Myocyte (in vitro differentiated cells): ENCODE measurements at regions not wholly inside any gene's neighbourhood (a gene's known extent, or its start where the extent isn't known, plus 50 kb on each side); places are given as distances from the start of the nearest gene placed in this dataset.
A peak's percentile ranks its signal among the peaks of the same experiment; 100 is the strongest.

ENCODE experiments used
- DNase-seq: peaks from one replicate; pipeline ENCODE4 v3.0.0-alpha.2; 2012; ENCODE audit warnings: low read depth

DNA sequence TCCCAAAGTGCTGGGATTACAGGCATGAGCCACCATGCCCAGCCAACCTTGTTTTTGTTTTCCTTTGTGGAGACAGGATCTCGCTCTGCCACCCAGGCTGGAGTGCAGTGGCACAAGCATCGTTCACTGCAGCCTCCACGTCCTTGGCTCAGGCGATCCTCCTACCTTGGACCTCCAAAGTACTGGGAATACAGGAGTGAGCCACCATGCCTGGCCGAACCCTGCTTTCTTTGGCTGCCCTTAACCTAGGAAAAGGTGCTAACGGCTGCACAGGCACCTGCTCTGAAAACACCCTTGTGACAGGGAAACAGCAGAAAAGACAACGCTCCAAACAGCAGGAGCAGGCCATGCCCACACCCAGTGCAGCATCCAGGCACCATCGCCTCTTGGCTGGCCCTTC is 71.9 kb downstream of the OAT start:
- DNase-seq, result no peak

DNA sequence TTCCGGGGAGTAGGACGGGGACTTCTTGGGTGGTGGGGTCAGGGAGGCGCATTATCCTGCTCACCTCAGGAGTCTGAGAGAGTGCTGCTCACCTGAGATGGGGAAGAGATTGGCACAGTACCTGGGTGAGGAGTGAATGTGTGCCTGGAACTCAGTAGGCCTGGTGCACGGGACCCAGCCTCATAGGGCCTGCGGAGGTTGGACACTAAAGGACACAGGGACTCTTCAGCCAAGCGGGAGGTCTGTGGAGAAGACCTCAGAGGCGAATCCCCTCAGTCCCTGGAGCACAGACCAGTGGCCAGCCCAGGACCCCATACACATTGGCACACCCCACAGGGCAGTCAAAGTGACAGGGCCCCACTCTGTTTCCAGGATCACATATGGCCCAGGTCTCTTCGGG is 73.2 kb downstream of the OAT start:
- no peak for DNase-seq

DNA sequence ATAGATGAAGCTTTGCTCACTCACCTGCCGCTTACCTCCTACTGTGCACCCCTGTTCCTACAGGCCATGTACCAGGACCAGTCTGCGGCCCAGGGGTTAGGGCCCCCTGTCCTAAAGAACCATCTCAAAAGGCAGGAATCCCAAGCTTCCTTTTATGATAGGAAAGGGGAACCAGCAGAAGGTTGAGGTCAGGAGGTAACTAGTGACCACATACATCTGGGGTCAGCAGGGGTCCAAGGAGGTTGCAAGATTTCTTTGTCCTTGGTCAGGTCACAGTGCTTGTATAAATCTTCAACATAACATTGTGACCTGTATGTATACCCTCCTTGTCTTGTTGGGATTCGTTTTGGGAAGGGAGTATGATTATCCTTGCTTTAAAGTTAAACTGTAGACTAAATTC is 73.8 kb downstream of the OAT start:
- no peak for DNase-seq

DNA sequence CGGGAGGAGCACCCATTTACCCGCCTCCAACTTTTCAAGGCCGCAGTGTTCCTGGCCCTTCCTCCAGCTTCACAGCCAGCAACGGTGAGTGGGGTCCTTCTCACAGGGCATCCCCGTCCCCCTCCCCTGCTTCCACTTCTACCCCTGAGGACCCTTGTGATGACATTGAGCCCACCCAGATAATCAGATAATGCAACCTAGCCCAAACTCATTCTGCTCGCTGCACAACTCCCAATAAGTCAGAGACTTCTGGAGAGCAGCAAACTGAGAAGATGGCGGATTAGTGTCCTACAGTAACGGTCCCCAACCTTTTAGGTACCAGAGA is 74.5 kb downstream of the OAT start:
- DNase-seq, result no peak

DNA sequence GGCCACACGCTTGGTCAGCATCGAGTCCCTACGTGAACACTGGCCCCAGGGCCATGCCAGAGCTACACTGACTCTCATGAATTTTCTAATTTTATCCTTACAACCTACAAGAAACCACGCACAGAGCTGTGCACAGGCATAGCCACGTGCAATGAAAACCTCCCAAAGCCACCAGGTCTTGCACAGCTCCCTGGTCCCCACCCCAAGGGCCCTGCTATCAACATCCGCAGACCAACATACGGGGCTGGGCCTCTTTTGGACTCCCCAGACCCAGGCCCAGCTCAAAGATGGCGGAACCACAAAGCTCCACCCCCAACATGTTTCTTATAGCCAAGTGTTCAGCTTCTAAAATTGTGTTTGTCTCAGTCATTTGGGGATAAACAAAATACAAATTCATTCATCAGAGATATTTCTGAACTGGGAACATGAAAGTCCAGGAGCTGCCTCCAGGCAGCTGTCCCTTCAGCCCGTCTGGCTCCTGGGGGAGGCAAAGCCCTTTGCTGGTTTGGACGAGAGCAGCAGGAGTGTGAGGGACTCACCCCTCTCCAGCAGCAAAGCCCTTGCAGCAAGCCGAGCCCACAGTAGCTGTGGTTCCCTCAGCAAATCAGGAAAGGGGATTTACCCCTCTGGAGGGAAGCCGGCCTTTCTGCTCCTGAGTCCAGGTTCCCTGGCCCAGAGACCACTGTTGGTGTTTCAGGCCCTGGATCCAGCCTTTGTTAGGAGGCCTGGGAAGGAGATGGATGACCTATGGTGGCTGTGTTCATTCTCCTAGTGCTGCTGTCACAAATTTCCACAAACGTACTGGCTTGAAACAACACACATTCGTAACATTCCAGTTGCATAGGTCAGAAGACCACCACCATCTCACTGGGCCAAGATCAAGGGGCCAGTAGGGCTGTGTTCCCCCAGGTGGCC is 75.1 kb downstream of the OAT start:
- DNase-seq, result no peak

DNA sequence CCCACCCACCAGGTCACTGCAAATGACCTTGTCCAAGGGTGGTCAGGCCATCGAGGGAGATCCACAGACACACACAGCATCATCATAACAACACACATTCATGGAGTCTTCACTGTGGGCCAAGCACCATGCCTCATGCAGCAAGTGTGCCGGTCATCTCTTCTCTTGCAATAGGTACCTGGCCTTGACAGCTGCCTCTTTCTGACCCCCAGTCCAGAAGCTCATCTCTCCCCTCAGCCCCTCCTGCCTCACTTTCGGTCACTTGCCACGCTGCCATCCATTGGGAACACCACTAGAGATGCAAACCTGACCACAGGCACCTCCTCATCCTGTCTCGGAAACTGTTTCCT is 75.9 kb downstream of the OAT start:
- no peak for DNase-seq

DNA sequence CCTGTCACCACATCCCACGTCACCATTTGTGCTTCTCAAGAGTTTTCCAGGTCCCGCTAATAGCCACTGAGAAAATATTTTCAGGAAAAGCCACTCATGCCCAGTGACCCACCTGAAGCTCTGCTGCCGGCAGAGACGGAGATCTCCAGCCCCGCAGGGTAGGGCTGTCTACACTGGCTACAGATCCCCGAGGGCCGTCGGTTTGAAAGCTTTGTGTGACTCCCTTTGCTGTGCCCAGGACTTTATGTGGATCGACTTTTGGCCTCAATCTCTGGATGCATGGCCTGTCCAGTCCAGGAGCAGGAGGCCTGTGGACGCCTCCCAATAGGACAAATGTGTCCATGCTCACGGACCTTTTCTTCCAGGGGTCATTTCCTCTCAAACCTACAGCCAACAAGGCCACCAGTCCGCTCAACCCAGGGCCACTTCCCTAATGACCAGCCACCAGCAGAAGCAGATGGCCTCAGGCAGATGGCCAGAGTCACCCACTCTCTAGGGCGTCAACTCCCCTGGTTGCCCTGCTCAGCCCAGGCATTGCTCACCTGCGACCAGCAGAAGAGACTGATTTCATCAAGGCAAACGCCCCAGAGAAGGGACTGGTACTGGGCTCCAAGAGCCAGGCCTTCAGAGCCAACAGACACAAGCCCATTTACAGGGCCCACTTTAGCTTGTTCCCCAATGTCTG is 76.4 kb downstream of the OAT start:
- DNase-seq, result no peak

DNA sequence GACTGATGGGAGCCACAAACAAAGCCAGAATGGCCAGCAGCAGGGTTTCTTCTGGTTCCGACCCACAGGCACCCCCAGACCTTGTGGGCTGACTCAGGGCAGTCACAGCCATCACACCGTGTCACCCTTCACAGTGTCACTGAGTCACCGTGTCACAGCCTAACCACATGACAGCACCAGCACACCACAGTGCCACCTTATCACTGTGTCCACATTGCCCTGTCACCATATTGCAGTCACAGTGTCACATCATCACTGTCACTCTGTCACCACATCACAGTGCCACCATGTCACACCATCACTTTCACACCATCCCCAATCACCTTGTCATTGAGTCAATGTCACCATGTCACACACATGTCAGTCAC is 77.0 kb downstream of the OAT start:
- no peak for DNase-seq

DNA sequence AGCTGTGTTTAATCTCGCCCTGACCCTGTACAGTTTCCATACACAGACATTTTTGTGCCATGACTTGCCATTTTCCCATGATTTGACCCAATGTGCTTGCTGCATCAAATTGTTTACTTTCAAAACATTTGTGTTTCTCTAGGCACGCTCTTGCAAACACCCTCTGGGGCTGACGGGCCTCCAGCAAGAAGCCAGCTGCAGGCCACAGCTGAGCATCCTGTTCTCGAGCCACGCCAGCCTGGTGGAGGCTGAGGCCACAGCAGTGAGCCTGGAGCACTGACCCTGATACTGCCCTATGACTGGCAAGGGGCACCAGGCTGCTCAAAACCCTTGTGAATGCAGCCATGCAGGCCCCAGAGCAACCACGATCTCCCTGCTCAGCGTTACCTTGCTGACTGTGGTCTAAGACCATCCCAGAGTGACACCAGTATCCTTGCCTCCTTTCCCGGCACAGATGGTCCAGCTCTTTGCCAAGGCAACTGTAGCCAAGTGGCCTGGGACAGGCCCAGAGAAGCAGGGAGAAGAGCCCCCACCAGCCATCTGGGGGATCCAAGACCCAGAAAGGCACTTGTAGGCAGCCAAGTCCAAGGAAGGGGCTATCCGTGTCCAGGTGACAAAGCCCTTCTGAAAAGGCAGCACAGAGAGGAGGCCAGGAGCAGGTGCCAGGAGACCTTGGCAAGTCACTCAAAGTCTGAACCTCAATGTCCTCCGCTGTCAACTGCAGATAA is 78.5 kb downstream of the OAT start:
- peak; percentile 85 for DNase-seq

DNA sequence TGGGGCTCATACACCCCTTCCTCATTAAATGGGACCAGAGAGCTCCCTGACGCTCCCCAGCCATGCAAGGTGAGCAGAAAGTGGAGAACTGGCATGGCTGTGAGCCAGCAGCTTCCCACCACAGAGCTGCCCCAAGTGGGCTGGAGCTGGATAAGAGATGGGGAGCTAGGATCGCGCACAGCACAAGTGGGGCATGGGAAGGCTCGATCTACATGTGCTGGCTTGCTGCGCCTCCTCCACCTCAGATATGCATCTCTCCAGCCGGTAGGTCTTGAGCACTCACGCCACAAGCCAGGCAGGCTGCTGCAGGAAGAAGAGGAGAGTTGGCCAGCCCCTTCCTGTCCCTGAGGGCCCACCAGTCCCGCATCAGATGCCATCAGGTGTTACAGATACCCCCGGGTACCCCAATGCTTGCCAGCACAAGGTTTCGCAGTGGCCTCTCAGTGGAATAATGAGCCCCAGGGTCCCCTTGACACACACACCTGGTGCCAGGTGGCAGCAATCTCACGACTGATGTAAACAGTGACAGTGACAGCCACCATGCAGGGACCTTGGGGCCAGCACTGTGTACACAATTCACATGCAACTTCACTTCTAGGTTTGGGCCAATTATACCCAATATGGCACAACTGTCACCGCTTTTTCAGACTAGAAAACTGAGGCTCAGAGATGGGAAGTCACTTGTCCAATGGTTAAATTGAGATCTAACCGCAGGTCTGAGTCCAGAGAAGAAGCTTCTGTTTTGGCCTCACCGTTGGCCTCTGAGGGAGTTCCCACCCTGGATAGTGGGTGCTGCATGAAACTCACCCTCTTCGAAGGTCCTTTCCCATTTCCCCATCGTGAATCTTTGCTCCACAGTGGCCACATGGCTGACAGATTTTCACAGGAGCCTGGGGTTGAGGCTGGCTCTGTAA is 79.3 kb downstream of the OAT start:
- no peak for DNase-seq

DNA sequence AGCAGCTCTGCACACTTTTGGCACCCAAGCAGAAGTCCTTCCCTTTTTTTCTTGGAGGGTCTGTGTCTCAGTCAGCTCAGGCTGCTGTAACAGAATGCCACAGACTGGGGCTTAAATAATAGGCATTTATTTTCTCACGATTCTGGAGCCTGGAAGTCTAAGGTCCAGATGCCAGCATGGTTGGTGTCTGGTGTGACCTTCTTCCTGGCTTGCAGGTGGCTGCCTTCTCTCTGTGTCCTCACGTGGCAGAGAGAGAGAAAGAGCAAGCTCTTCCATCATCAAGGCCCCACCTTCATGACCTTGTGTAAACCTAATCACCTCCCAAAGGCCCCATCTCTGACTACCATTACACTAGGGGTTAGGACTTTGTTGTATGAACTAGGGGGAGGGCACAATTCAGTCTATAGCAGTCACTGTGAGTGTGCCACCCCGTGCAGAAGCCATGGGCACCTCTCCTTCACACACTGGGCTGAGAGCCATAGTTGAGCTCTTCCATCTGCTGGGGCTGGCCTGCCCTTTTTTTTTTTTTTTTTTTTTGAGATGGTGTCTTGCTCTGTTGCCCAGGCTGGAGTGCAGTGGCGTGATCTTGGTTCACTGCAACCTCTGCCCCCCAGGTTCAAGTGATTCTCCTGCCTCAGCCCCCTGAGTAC is 80.3 kb downstream of the OAT start:
- no peak for DNase-seq

DNA sequence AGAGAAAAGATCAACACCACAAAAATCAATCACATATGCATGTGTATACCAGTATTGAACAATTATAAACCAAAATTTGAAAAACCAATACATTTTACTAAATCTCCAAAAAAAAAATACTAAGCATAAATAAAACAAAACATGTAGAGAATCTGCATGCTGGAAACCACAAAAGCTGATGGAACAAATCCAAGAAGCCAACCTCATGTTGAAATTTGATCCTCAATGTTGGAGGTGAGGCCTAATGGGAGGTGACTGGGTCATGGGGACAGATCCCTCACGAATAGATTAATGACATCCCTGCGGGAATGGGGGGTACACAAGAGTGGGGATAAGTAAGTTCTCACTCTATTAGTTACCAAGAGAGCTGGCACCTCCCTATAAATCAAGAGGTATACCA is 82.5 kb downstream of the OAT start:
- DNase-seq, result no peak

DNA sequence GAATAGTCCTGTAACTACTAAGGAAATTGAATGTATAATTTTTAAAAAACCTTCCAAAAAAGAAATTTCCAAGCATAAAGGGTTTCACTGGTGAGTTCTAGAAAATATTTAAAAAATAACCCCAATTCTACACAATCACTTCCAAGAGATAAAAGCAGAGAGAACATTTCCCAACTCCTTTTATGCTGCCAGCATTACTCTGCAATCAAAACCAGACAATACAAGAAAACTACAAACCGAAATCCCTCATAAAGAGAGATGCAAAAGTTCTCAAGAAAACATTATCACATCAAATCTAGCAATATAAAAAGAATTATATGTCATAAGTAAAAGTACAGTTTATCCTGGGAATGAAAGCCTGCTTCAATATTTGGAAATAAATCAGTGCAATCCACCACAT is 84.8 kb downstream of the OAT start:
- no peak for DNase-seq

DNA sequence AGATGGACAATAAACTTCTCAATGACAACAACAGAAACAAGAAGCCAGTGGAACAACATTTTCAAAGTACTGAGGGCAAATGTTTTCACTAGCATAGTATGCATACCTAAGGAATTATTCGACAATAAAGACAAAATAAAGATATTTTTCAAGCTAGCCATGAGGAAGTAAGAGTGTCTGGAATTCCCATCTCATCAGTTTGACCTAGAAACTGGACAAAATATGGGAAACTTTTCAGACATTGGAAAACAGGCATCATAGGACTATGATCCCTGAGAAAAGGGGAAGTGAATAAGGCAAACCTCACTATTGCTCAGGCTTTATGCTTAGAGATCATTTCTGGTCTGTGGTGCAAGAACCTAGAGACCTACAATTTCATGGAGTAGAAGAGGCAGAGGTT is 86.3 kb downstream of the OAT start:
- no peak for DNase-seq

DNA sequence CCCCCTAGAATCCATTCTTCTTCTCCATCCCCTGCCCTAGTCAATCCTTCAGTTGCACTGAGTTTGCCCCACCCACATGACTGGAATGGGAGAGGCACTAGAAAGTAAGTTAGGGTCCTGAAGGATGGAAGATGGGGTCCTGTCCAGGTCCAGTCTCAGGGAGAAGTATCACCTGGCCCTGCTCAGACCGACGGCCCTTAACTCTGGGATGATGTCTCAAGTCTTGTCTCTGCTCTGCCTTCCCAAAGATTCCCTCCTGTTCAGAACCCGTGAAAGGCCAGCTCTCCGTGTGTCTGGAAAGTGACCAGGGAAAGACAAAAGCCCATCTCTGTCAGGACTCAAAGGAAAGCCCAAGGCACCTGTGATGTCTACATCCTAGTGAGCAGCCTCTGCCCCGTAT is 88.8 kb downstream of the OAT start:
- DNase-seq, result no peak

DNA sequence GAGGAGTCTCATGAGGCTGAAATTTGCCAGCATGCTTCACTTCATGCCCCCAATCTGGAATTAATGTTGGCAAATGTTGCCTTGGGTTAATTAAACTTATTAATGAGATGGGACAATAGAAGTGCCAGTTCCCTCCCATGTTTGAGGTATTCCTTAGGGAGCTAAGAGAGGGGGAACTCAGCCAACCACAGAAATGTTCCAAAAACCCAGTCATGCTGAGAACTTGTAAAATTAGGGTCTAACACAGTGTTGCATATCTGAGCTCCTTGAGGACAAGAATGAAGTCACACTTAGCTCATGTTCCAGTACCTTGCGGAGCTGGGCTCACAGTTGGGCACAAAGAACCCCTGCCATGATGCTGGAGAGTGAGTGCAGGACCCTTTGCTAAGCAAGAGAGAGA is 89.4 kb downstream of the OAT start:
- DNase-seq, result no peak

DNA sequence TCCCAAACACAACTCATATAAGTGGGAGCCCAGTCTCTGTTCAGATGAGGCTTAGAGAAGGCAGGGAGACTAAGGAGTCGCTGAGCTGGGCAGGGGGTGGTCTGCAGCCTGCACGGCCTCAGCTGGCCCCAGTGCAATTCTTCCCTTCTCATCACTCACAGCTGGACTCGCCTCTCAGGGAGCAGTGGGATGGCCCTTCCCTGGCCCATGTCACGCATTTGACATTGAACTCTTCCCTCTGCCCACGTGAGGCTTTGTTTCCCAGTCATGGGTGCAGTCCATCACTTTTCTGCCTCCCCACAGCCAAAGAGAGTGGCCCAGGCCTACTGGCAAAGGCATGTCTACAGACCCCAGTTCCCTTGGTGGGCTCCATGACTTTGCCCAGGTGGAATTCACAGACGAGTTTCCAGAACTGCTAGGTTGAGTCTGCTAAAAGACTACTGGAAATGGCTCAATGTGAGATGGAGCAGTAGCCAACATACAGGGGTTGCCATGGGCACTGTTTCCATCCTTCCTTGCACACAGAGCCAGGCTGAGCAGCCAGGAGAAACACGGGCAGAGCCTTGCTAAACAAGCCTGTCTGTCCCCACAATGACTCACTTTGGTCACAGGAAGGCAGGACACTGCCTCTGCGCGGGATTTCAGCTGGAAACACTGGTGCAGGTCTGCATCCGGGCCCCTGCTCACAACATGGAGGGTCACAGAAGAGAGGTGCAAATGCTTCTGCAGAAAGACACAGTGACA is 90.1 kb downstream of the OAT start:
- no peak for DNase-seq

DNA sequence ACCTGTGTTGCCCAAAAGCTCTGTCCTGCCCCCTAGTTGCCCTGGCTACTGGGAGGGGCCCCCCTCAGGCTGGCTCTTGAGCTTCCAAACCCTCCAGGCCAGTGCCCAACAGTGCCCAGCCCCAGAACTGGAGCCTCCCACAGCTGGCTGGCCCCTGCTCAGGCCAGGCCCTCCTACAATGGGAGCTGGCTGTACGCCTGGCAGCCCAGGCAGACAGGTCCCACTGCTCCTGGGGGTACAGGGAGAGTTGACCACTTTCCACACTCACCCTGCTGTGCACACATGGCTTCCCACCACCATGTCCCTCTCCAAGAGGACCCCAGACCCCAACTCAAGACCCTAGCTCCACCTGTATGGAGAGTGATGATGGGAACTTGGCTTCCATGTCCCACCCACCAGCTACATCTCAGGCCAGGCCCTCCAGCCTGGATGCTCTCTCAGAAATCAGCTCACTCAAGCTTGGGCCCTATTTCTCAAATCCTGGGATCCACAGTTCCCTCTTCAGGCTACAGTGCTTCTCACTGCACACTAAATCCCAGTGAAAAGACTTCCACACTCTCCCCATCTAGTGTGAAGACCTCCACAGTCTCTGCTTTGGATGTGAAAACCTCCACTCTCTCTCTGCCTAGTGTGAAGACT is 92.6 kb downstream of the OAT start:
- DNase-seq, result no peak

DNA sequence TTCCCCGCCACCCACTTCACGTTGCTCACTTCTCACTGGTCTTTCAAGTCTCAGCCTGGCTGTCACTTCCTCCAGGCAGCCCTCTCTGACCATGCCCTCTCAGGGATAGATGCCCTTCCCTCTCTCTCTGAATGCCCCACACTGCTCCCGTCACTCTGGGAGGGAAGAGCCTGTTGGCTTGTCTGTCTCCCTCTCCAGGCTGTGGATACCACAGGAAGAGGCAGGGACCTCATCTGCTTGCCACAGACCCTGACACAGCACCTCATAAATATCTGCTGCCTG is 93.1 kb downstream of the OAT start:
- DNase-seq, result no peak
